Neuronal stem cell (in vitro differentiated cells): ENCODE measurements at regions not wholly inside any gene's neighbourhood (a gene's known extent, or its start where the extent isn't known, plus 50 kb on each side); places are given as distances from the start of the nearest gene placed in this dataset.

Source experiments
- DNase-seq: peaks from one replicate; pipeline ENCODE4 v3.0.0-alpha.2; 2013; ENCODE audit warnings: low spot score
- H2AFZ ChIP-seq: one replicate; pipeline ENCODE4 v1.6.1; 2013; ENCODE audit warnings: mild to moderate bottlenecking, low read length, inconsistent platforms
- H2AK5ac ChIP-seq: 2 replicates; pipeline ENCODE4 v1.6.1; 2013; ENCODE audit warnings: low read depth, mild to moderate bottlenecking, inconsistent platforms, low read length, moderate library complexity, mixed read lengths
- H2BK120ac ChIP-seq: 2 replicates; pipeline ENCODE4 v1.6.1; 2013; ENCODE audit warnings: low read depth, mild to moderate bottlenecking, inconsistent platforms, low read length, moderate library complexity, mixed read lengths
- H2BK12ac ChIP-seq: one replicate; pipeline ENCODE4 v1.6.1; 2013; ENCODE audit warnings: low read length, inconsistent platforms
- H2BK15ac ChIP-seq: 2 replicates; pipeline ENCODE4 v1.6.1; 2013; ENCODE audit warnings: mild to moderate bottlenecking, low read length, inconsistent platforms, mixed read lengths
- H2BK5ac ChIP-seq: one replicate; pipeline ENCODE4 v1.6.1; 2013; ENCODE audit warnings: inconsistent platforms, mild to moderate bottlenecking, low read length, moderate library complexity
- H3K14ac ChIP-seq: one replicate; pipeline ENCODE4 v1.6.1; 2013; ENCODE audit warnings: low read length, inconsistent platforms
- H3K18ac ChIP-seq: 2 replicates; pipeline ENCODE4 v1.6.1; 2013; ENCODE audit warnings: low read length, inconsistent platforms
- H3K23ac ChIP-seq: 2 replicates; pipeline ENCODE4 v1.6.1; 2013; ENCODE audit warnings: low read depth, mild to moderate bottlenecking, mixed read lengths, low read length, inconsistent platforms; ENCODE audit not compliant: poor library complexity
- H3K27ac ChIP-seq: replicated peaks from 3 replicates; pipeline ENCODE4 v1.5.1; 2013; ENCODE audit warnings: low read length, inconsistent platforms
- H3K27me3 ChIP-seq, 3 experiments: 2 replicates each; pipeline ENCODE4 v1.6.1; 2013; ENCODE audit warnings: low read length in 3 of 3, mild to moderate bottlenecking in 2 of 3, inconsistent platforms in 1 of 3, low read depth in 1 of 3, mixed read lengths in 1 of 3, moderate library complexity in 1 of 3; ENCODE audit not compliant: control insufficient read depth in 3 of 3, insufficient read depth in 3 of 3
- H3K36me3 ChIP-seq, 2 donors: replicated peaks in 1 of 2; 2 replicates each; pipeline ENCODE4 v1.6.1; 2013; ENCODE audit warnings: low read length in 2 of 2; ENCODE audit not compliant: control insufficient read depth in 2 of 2, insufficient read depth in 2 of 2
- H3K4ac ChIP-seq: 2 replicates; pipeline ENCODE4 v1.6.1; 2013; ENCODE audit warnings: inconsistent platforms, mild to moderate bottlenecking, low read length, moderate library complexity
- H3K4me1 ChIP-seq, 2 donors: 1 replicate in 1 of 2; 2 replicates in 1 of 2; pipeline ENCODE4 v1.6.1; 2013; ENCODE audit warnings: low read length in 2 of 2, low read depth in 1 of 2; ENCODE audit not compliant: control insufficient read depth in 2 of 2, insufficient read depth in 1 of 2
- H3K4me2 ChIP-seq: one replicate; pipeline ENCODE4 v1.6.1; 2013; ENCODE audit warnings: mild to moderate bottlenecking, low read length, inconsistent platforms; ENCODE audit not compliant: insufficient read depth, poor library complexity, severe bottlenecking
- H3K4me3 ChIP-seq, 2 donors: 2 replicates each; pipeline ENCODE4 v1.5.1; 2013; ENCODE audit warnings: low read length in 2 of 2, mild to moderate bottlenecking in 2 of 2, inconsistent platforms in 1 of 2, moderate library complexity in 1 of 2
- H3K79me1 ChIP-seq: one replicate; pipeline ENCODE4 v1.6.1; 2013; ENCODE audit warnings: low read depth, mild to moderate bottlenecking, inconsistent platforms, low read length, moderate library complexity
- H3K9ac ChIP-seq: one replicate; pipeline ENCODE4 v1.6.1; 2013; ENCODE audit warnings: mild to moderate bottlenecking, low read depth, low read length, inconsistent platforms; ENCODE audit not compliant: poor library complexity
- H3K9me3 ChIP-seq, 2 donors: replicated peaks in 1 of 2; 2 replicates each; pipeline versions ENCODE3 to v1.6.1; 2013; ENCODE audit warnings: low read length in 2 of 2, mild to moderate bottlenecking in 2 of 2, inconsistent platforms in 1 of 2, low read depth in 1 of 2, mixed read lengths in 1 of 2, moderate library complexity in 1 of 2; ENCODE audit not compliant: control insufficient read depth in 2 of 2, insufficient read depth in 1 of 2
- H4K8ac ChIP-seq: one replicate; pipeline ENCODE4 v1.6.1; 2013; ENCODE audit warnings: low read depth, mild to moderate bottlenecking, inconsistent platforms, low read length, moderate library complexity
- H4K91ac ChIP-seq: one replicate; pipeline ENCODE4 v1.6.1; 2013; ENCODE audit warnings: low read length, low read depth, mild to moderate bottlenecking, inconsistent platforms; ENCODE audit not compliant: poor library complexity
- WGBS, 2 donors: extraction: QIAGEN DNeasy Blood & Tissue Kit; methylation state at CpG; one replicate each; pipeline ENCODE4 v1.1.7; 2013; ENCODE audit warnings: missing lambda C conversion rate in 2 of 2, mixed read lengths in 1 of 2; ENCODE audit not compliant: insufficient read length in 2 of 2, insufficient replicate concordance in 1 of 2; ENCODE audit errors: extremely low coverage in 2 of 2; 5-methylcytosine and 5-hydroxymethylcytosine counted together

DNA sequence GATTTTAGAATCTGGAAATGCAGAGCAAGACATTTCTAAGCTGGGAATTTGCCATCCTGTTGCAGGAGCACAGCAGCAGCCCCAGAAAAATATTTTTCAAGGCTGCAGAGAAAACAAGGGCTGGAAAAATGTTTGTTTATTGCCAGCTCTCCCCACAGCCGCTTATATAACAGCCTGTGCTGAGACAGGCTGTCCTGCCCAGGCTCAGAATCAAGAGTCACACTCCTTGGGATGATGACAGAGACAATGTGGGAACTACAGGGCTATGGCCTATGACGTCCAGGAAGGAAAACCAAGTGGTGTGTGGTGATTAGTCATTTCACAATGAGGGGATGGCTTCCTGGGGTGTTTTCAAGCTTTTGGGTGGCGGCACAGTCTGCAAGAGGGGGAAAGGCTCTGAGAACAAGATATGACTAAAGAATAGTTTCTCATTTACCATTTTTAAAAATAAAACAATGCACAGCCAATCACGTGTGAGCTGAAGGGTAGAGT is 136.3 kb upstream of the SERP2 start:
- no CpG with 5 or more reads among the region's 4 CpGs for WGBS, 2 donors
- no peaks in the 10 kb centered on the region for H3K27me3 ChIP-seq
- DNase-seq = no peak

DNA sequence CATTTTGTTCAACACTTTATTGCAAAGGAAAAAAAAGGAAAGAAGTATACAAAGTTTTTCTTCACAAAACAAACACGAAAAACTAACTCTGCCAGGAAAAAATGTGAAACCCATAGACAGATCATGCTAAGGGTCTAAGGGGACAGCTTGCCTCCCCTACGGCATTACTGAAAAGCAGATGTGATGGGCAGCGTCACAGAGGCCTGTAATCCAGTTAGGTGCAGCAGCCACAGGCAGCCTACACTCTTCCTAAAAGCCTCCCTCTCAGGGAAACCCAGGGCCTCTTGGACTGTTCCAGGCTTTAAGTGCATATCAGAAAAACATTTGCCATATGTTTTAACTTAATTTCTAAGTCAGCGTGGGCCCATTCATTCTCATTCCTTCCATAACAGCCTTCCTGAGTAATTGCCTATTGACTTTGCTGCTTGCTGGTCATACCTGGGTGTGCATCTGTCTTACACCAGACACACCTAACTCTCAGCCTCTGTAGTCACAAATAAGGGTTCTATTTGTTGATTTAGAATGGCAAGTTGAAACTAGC is 135.7 kb upstream of the SERP2 start:
- no peak overlapping the region for H3K27ac ChIP-seq
- H3K23ac ChIP-seq = no peak overlapping the region
- H2BK12ac ChIP-seq = no peak overlapping the region
- WGBS, 2 donors = no CpG with 5 or more reads among the region's 4 CpGs
- no peaks in the 10 kb centered on the region for H3K9me3 ChIP-seq
- H3K27me3 ChIP-seq = no peaks in the 10 kb centered on the region
- H3K4me1 ChIP-seq = peaks cover 2% of the 10 kb centered on the region in 2 donors
- no peak overlapping the region for H3K4me3 ChIP-seq
- no peak overlapping the region for H4K8ac ChIP-seq
- H3K36me3 ChIP-seq = no peaks in the 10 kb centered on the region
- H4K91ac ChIP-seq = no peak overlapping the region
- H2BK15ac ChIP-seq = no peak overlapping the region
- H3K79me1 ChIP-seq = no peaks in the 10 kb centered on the region
- H3K4ac ChIP-seq = no peak overlapping the region
- no peak overlapping the region for H3K4me2 ChIP-seq
- no peak overlapping the region for H3K9ac ChIP-seq
- H3K14ac ChIP-seq = no peak overlapping the region
- no peak overlapping the region for H2AFZ ChIP-seq
- no peak overlapping the region for H2AK5ac ChIP-seq
- no peak for DNase-seq
- no peak overlapping the region for H2BK120ac ChIP-seq
- no peak overlapping the region for H3K18ac ChIP-seq
- H2BK5ac ChIP-seq = no peak overlapping the region

More for the DNA sequence above, 136.3 kb upstream of the SERP2 start:
- no peak overlapping the region for H2BK5ac ChIP-seq
- H3K79me1 ChIP-seq = no peaks in the 10 kb centered on the region
- H2AK5ac ChIP-seq = no peak overlapping the region
- H4K8ac ChIP-seq = no peak overlapping the region
- H3K4ac ChIP-seq = no peak overlapping the region
- no peak overlapping the region for H3K9ac ChIP-seq
- H3K23ac ChIP-seq = no peak overlapping the region
- no peak overlapping the region for H3K14ac ChIP-seq
- no peak overlapping the region for H3K4me3 ChIP-seq
- peak overlapping the region; percentile 53 for H2AFZ ChIP-seq
- H4K91ac ChIP-seq = no peak overlapping the region
- H3K36me3 ChIP-seq = no peaks in the 10 kb centered on the region
- no peak overlapping the region for H3K4me2 ChIP-seq
- H3K27ac ChIP-seq = no peak overlapping the region
- no peak overlapping the region for H2BK120ac ChIP-seq
- H3K9me3 ChIP-seq = no peaks in the 10 kb centered on the region
- peaks cover 2% of the 10 kb centered on the region in 2 donors for H3K4me1 ChIP-seq
- no peak overlapping the region for H3K18ac ChIP-seq
- no peak overlapping the region for H2BK15ac ChIP-seq
- no peak overlapping the region for H2BK12ac ChIP-seq

DNA sequence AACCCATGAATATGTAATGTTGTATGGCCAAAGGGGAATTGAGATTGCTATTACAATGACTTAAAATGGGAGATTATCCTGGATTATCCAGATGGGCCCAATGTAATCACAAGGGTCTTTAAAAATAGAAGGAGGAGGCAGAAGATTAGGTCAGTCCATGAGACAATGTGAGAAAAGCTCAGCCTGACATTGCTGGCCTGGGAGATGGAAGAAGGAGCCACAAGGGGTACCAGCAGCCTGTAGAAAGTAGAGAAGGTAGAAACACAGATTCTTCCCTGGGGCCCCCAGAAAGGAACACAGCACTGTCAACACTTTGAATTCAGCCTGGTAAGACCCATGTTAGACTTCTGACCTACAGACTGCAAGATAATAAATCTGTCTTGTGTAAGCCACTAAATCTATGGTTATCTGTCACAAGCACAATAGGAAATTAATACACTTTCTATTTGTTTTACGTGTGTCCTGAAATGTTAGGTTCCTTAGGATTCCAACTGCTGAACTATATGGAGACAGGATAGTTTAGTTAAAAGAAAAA is 132.9 kb upstream of the SERP2 start:
- Histone ChIP-seq H2AFZ (no peak overlapping the region), H3K4ac (no peak overlapping the region), H2BK12ac (no peak overlapping the region), H3K23ac (no peak overlapping the region), H4K91ac (no peak overlapping the region), H2BK5ac (no peak overlapping the region), H3K27ac (no peak overlapping the region), H4K8ac (no peak overlapping the region), H3K36me3 (no peaks in the 10 kb centered on the region), H3K9ac (no peak overlapping the region), H3K14ac (no peak overlapping the region), H2BK15ac (no peak overlapping the region), H3K18ac (no peak overlapping the region), H3K4me3 (no peak overlapping the region), H3K4me1 (peaks cover 2 to 3% of the 10 kb centered on the region in 2 donors), H3K9me3 (peaks cover 0 to 7% of the 10 kb centered on the region in 2 donors), H3K79me1 (no peaks in the 10 kb centered on the region), H2AK5ac (no peak overlapping the region), H2BK120ac (no peak overlapping the region), H3K4me2 (no peak overlapping the region), H3K27me3 (no peaks in the 10 kb centered on the region)
- no peak for DNase-seq
- WGBS, 2 donors = no CpG with 5 or more reads among the region's 1 CpG

DNA sequence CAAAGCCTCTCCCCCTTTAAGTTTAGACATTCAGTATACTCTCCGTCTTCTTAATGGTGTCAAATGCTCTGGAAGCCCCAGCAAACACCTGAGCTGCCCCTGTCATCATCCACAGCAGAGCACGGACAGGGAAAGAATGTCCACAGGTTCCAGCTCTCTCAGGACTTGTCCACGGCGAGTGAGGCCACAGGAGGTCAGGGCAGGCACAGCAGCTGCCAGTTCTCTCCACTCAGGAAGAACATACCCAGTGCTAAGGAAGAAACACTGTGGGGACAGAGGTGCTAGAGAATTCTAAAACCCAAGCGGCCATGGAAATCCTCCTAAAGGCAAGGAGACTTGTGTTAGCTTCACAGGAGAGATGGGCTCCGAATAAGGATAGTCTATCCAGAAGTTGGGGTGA is 132.0 kb upstream of the SERP2 start:
- WGBS, 2 donors = no CpG with 5 or more reads among the region's 6 CpGs
- H3K79me1 ChIP-seq = no peaks in the 10 kb centered on the region
- H3K4ac ChIP-seq = no peak overlapping the region
- H3K36me3 ChIP-seq = no peaks in the 10 kb centered on the region
- no peak for DNase-seq
- H3K9ac ChIP-seq = no peak overlapping the region
- no peaks in the 10 kb centered on the region for H3K27me3 ChIP-seq
- H3K9me3 ChIP-seq = peaks cover 0 to 7% of the 10 kb centered on the region in 2 donors
- no peak overlapping the region for H2BK12ac ChIP-seq
- no peak overlapping the region for H2AFZ ChIP-seq
- no peak overlapping the region for H3K14ac ChIP-seq
- H3K4me1 ChIP-seq = peaks cover 2 to 3% of the 10 kb centered on the region in 2 donors
- no peak overlapping the region for H4K8ac ChIP-seq
- H2BK5ac ChIP-seq = no peak overlapping the region
- H2BK15ac ChIP-seq = no peak overlapping the region
- H3K23ac ChIP-seq = no peak overlapping the region
- no peak overlapping the region for H3K4me3 ChIP-seq
- no peak overlapping the region for H2BK120ac ChIP-seq
- H4K91ac ChIP-seq = no peak overlapping the region
- H3K27ac ChIP-seq = no peak overlapping the region
- H3K4me2 ChIP-seq = no peak overlapping the region
- no peak overlapping the region for H2AK5ac ChIP-seq
- H3K18ac ChIP-seq = no peak overlapping the region
